Fibroblast of gingiva (primary cell): ENCODE measurements at regions not wholly inside any gene's neighbourhood (a gene's known extent, or its start where the extent isn't known, plus 50 kb on each side); places are given as distances from the start of the nearest gene placed in this dataset.

Experiments
- DNase-seq: peaks from one replicate; pipeline ENCODE4 v3.0.0-alpha.2; 2011; ENCODE audit warnings: low read depth

- DNase-seq = no peak
Observed at GRCh38 chr5:18048449-18048848, 414.2 kb downstream of the TAF11L14 start.

- DNase-seq = no peak
Observed at GRCh38 chr5:18050345-18050744, 416.1 kb downstream of the TAF11L14 start.

GRCh38 chr5:18050776-18051175 is 416.5 kb downstream of the TAF11L14 start:
- no peak for DNase-seq

GRCh38 chr5:18051953-18052352 is 417.7 kb downstream of the TAF11L14 start:
- DNase-seq = no peak

GRCh38 chr5:18052569-18052968 is 418.3 kb downstream of the TAF11L14 start:
- DNase-seq = no peak

- no peak for DNase-seq
Observed at GRCh38 chr5:18057725-18058124, 423.5 kb downstream of the TAF11L14 start.

GRCh38 chr5:18067615-18068014 is 433.4 kb downstream of the TAF11L14 start:
- no peak for DNase-seq

- no peak for DNase-seq
Observed at GRCh38 chr5:18068826-18069225, 434.6 kb downstream of the TAF11L14 start.

- no peak for DNase-seq
Observed at GRCh38 chr5:18069790-18070189, 435.5 kb downstream of the TAF11L14 start.

- no peak for DNase-seq
Observed at GRCh38 chr5:18072600-18072999, 438.3 kb downstream of the TAF11L14 start.

GRCh38 chr5:18074961-18075360 is 440.7 kb downstream of the TAF11L14 start:
- no peak for DNase-seq

- no peak for DNase-seq
Observed at GRCh38 chr5:18078157-18078556, 443.9 kb downstream of the TAF11L14 start.

- DNase-seq = no peak
Observed at GRCh38 chr5:18079831-18080230, 445.6 kb downstream of the TAF11L14 start.

GRCh38 chr5:18088020-18088579 is 453.8 kb downstream of the TAF11L14 start:
- no peak for DNase-seq

GRCh38 chr5:18090177-18090576 is 455.9 kb downstream of the TAF11L14 start:
- DNase-seq = no peak

- no peak for DNase-seq
Observed at GRCh38 chr5:18091142-18091541, 456.9 kb downstream of the TAF11L14 start.

GRCh38 chr5:18091758-18092157 is 457.5 kb downstream of the TAF11L14 start:
- no peak for DNase-seq

GRCh38 chr5:18095061-18095460 is 460.8 kb downstream of the TAF11L14 start:
- no peak for DNase-seq

GRCh38 chr5:18097817-18098216 is 463.6 kb downstream of the TAF11L14 start:
- DNase-seq = no peak

GRCh38 chr5:18098691-18099090 is 464.4 kb downstream of the TAF11L14 start:
- DNase-seq = no peak

- DNase-seq = no peak
Observed at GRCh38 chr5:18099261-18099660, 465.0 kb downstream of the TAF11L14 start.

GRCh38 chr5:18101532-18101931 is 467.3 kb downstream of the TAF11L14 start:
- no peak for DNase-seq

- DNase-seq = no peak
Observed at GRCh38 chr5:18102733-18103132, 468.5 kb downstream of the TAF11L14 start.

- DNase-seq = no peak
Observed at GRCh38 chr5:18105449-18105848, 471.2 kb downstream of the TAF11L14 start.
